Thoracic aorta (tissue), 2 donors: ENCODE measurements at regions not wholly inside any gene's neighbourhood (a gene's known extent, or its start where the extent isn't known, plus 50 kb on each side); places are given as distances from the start of the nearest gene placed in this dataset.
"Not testable (repeated sequence)": the region's sequence is repeated elsewhere in the genome, so short reads cannot be mapped to it uniquely, and the experiment has no call there.

Experiments used
- ATAC-seq: fragments of 150-250 bp; one replicate; pipeline ENCODE4 v1.8.0; 2017; ENCODE audit warnings: low read depth; ENCODE audit not compliant: insufficient number of reproducible peaks, low FRiP score
- DNase-seq: peaks from one replicate; pipeline ENCODE4 v3.0.0-alpha.2; 2020; ENCODE audit warnings: low spot score
- H3K27ac ChIP-seq, 2 donors: fragments of 200-600 bp; sonication (generic); 1 replicate in 1 of 2; 2 replicates in 1 of 2; pipeline ENCODE4 v1.5.1; 2016; ENCODE audit warnings: mild to moderate bottlenecking in 2 of 2, moderate library complexity in 2 of 2
- H3K27me3 ChIP-seq: fragments of 200-600 bp; sonication (generic); replicated peaks from 2 replicates; pipeline ENCODE4 v1.6.0; 2016; ENCODE audit warnings: mild to moderate bottlenecking; ENCODE audit not compliant: insufficient read depth
- H3K36me3 ChIP-seq: fragments of 200-600 bp; sonication (generic); one replicate; pipeline ENCODE4 v1.5.1; 2016
- H3K4me1 ChIP-seq, 2 donors: fragments of 200-600 bp; sonication (generic); 1 replicate in 1 of 2; 2 replicates in 1 of 2; pipeline versions ENCODE4 v1.5.1 to v1.6.0; 2016; ENCODE audit warnings: low read depth in 2 of 2, mild to moderate bottlenecking in 1 of 2; ENCODE audit not compliant: control insufficient read depth in 1 of 2
- H3K4me3 ChIP-seq: fragments of 200-600 bp; sonication (generic); 2 replicates; pipeline ENCODE4 v1.5.1; 2016; ENCODE audit warnings: mild to moderate bottlenecking
- H3K9me3 ChIP-seq: fragments of 200-600 bp; sonication (generic); 2 replicates; pipeline ENCODE4 v1.5.1; 2016
- TF ChIP-seq, protein P1 (sequence below): fragments of 200-600 bp; sonication (generic); IDR thresholded peaks from one replicate; pipeline ENCODE4 v1.5.1; 2019; ENCODE audit warnings: antibody characterized with exemption

DNA sequence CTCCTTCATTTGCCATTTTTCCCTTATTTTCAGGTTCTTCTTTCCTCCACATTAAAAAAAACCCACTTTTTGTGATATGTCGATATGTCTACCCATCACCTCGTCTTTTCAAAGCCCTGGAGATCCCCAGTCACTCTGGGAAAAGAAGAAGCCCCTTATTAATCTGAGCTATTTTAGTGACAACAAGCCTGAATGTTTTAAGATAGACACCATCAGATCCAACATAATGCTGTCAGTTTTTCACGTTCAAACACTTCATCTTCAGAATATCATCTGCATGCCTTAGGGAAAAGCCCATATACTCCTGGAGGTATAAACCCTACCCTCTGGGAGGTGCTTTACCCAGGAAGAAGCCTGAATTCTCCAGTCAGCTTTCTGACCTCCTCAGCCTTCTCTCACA is 464.0 kb upstream of the CDH4 start:
- no peak overlapping the region for H3K4me3 ChIP-seq
- H3K4me1 ChIP-seq = no peaks in the 10 kb centered on the region
- no peaks in the 10 kb centered on the region for H3K9me3 ChIP-seq
- H3K36me3 ChIP-seq = no peaks in the 10 kb centered on the region
- no peak overlapping the region for H3K27ac ChIP-seq
- DNase-seq = no peak
- H3K27me3 ChIP-seq = no peaks in the 10 kb centered on the region
- TF ChIP-seq, protein P1, sequence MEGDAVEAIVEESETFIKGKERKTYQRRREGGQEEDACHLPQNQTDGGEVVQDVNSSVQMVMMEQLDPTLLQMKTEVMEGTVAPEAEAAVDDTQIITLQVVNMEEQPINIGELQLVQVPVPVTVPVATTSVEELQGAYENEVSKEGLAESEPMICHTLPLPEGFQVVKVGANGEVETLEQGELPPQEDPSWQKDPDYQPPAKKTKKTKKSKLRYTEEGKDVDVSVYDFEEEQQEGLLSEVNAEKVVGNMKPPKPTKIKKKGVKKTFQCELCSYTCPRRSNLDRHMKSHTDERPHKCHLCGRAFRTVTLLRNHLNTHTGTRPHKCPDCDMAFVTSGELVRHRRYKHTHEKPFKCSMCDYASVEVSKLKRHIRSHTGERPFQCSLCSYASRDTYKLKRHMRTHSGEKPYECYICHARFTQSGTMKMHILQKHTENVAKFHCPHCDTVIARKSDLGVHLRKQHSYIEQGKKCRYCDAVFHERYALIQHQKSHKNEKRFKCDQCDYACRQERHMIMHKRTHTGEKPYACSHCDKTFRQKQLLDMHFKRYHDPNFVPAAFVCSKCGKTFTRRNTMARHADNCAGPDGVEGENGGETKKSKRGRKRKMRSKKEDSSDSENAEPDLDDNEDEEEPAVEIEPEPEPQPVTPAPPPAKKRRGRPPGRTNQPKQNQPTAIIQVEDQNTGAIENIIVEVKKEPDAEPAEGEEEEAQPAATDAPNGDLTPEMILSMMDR = no peak
- ATAC-seq = no peak

DNA sequence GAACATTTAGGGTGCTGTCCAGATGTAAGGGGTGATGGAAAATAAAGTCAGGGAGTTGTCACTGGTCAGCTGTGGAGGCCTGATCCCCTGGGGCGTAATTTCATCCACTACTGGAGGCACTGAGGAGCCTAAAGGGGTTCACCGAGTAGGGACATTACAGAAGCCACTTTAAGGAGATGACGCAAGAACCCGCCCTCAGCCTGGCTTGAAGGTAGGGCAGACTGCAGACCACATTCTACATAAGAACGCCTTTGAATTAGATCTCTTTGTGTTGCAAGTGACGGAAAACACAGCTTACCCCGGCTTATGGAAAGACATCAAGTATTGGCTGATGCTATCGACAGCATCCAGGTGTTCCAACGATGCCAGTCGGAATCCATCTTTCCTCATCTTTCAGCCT is 462.7 kb upstream of the CDH4 start:
- Histone ChIP-seq H3K27ac (no peak overlapping the region), H3K9me3 (no peaks in the 10 kb centered on the region), H3K27me3 (no peaks in the 10 kb centered on the region), H3K36me3 (no peaks in the 10 kb centered on the region), H3K4me1 (no peaks in the 10 kb centered on the region), H3K4me3 (no peak overlapping the region)
- no peak for ATAC-seq
- no peak for DNase-seq
- TF ChIP-seq, protein P1 = no peak

DNA sequence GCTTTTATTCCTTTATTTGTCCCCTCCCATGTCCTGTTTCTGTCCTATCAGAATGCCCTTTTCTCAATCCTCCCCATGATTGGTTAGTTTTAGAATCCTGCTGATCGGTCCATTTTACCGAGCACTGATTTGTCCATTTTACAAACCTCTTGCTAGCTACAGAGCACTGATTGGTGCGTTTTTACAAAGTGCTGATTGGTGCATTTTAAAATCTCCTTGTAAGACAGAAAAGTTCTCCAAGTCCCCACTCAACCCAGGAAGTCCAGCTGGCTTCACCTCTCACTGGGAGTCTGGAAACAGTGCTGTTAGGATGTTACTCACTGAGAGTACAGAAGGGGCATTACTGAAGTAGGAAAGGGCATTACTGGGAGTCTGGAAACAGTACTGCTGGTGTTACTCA is 461.7 kb upstream of the CDH4 start:
- H3K9me3 ChIP-seq, H3K27me3 ChIP-seq, H3K4me1 ChIP-seq, ATAC-seq, H3K27ac ChIP-seq, DNase-seq, H3K4me3 ChIP-seq, H3K36me3 ChIP-seq: not testable (repeated sequence)

DNA sequence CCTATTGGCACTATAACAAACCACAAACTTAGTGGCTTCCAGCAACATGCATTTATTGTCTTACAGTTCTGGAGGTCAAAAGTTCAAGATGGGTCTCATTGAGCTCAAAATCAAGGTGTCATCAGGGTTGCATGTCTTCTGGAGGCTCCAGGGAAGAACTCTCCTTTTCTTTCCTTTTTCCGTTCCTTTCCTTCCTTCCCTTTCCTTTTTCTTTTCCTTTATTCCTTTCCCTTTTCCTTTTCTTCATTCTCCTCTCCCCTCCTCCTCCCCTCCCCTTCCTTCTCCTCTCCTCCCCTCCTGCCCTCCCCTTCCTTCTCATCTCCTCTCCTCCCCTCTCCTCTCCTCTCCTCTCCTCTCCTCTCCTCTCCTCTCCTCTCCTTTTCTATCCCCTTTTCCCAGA is 460.2 kb upstream of the CDH4 start:
- H3K27ac ChIP-seq = no peak overlapping the region
- ATAC-seq (no peak), DNase-seq (no peak)
- no peaks in the 10 kb centered on the region for H3K27me3 ChIP-seq
- no peak overlapping the region for H3K4me3 ChIP-seq
- no peaks in the 10 kb centered on the region for H3K9me3 ChIP-seq
- H3K4me1 ChIP-seq = no peaks in the 10 kb centered on the region
- TF ChIP-seq, protein P1 = no peak
- H3K36me3 ChIP-seq = no peaks in the 10 kb centered on the region

DNA sequence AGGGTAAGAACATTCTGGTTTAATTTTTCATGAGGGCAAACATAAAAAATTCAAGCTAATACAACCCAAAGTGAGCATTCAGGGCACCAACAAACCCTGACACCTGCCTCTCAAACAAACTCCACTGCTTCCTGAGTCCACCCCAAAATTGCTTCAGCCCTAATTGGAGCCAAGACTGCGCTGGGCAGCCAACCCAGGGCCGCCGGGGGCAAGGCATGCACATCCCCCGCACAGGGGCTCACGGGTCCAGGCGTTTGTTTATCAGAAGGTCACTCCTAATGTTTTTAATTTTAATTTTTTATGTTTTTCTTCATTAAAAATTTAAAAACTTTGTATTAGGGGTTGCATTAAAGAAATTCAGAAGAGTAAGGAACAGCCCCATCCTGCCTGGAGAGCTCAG is 459.1 kb upstream of the CDH4 start:
- DNase-seq (no peak), ATAC-seq (no peak)
- Histone ChIP-seq H3K27me3 (no peaks in the 10 kb centered on the region), H3K9me3 (no peaks in the 10 kb centered on the region), H3K4me3 (no peak overlapping the region), H3K36me3 (no peaks in the 10 kb centered on the region), H3K27ac (no peak overlapping the region), H3K4me1 (no peaks in the 10 kb centered on the region)
- TF ChIP-seq, protein P1 = no peak

DNA sequence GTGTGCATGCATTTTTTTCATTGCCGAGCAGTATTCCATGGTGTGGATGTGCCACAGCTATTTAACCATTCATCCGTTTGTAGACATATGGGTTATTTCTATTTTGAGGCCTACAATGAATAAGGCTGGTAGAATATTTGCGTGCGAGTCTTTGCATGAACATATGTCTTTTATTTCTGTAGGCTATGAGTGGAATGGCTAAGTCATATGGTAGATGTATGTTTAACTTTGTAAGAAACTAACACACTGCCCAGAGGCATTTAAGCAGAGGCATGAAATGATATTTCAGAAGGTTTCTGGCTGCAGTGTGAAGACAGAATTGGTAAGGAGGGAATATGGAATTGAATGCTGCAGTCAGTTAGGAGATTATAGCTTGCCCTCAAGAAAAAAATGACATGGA is 457.4 kb upstream of the CDH4 start:
- no peak overlapping the region for H3K4me3 ChIP-seq
- no peaks in the 10 kb centered on the region for H3K4me1 ChIP-seq
- DNase-seq (no peak), ATAC-seq (no peak)
- no peaks in the 10 kb centered on the region for H3K36me3 ChIP-seq
- H3K9me3 ChIP-seq = no peaks in the 10 kb centered on the region
- TF ChIP-seq, protein P1 = no peak
- no peak overlapping the region for H3K27ac ChIP-seq
- H3K27me3 ChIP-seq = no peaks in the 10 kb centered on the region
